Naive thymus-derived CD8-positive, alpha-beta T cell (primary cell): ENCODE measurements at regions not wholly inside any gene's neighbourhood (a gene's known extent, or its start where the extent isn't known, plus 50 kb on each side); places are given as distances from the start of the nearest gene placed in this dataset.
A peak's percentile ranks its signal among the peaks of the same experiment; 100 is the strongest.
"Not testable (repeated sequence)": the region's sequence is repeated elsewhere in the genome, so short reads cannot be mapped to it uniquely, and the experiment has no call there.

Source experiments
- ATAC-seq, 2 donors: fragments of 150-1000 bp; cut with Tn5 transposase in 1 of 2; sonication (Bioruptor Pico), chemical (Tn5 transposase) in 1 of 2; 1 replicate in 1 of 2; 2 replicates in 1 of 2; pipeline ENCODE4 v1.10.0; 2021; ENCODE audit warnings: mild to moderate bottlenecking in 2 of 2, moderate library complexity in 2 of 2
- POLR2A ChIA-PET: fragments of 350-600 bp; sonication (Branson Sonifier 250); formaldehyde crosslinking; loops from one replicate; lab custom pipeline; 2021; ENCODE audit warnings: antibody characterized with exemption; lab: Charles Lee
- DNase-seq, 10 donors: peaks; one replicate each; pipeline versions ENCODE4 v3.0.0 to v3.0.0-alpha.2; 2020 to 2022
- H3K27ac Mint-ChIP-seq, 10 donors: one replicate each; pipeline ENCODE4 v1.8.0; 2020 to 2022; ENCODE audit warnings: mild to moderate bottlenecking in 10 of 10, mixed read lengths in 10 of 10, moderate library complexity in 4 of 10, inconsistent platforms in 1 of 10
- H3K27me3 Mint-ChIP-seq, 5 donors: one replicate each; pipeline ENCODE4 v1.8.0; 2021 to 2022; ENCODE audit warnings: mixed read lengths in 5 of 5
- H3K36me3 Mint-ChIP-seq, 3 donors: one replicate each; pipeline ENCODE4 v1.8.0; 2020 to 2022; ENCODE audit warnings: mixed read lengths in 3 of 3, mild to moderate bottlenecking in 2 of 3, inconsistent platforms in 1 of 3
- H3K4me1 Mint-ChIP-seq, 4 donors: one replicate each; pipeline ENCODE4 v1.8.0; 2021 to 2022; ENCODE audit warnings: mixed read lengths in 4 of 4
- H3K4me3 Mint-ChIP-seq, 10 donors: one replicate each; pipeline ENCODE4 v1.8.0; 2020 to 2022; ENCODE audit warnings: mild to moderate bottlenecking in 10 of 10, mixed read lengths in 10 of 10, moderate library complexity in 6 of 10, inconsistent platforms in 1 of 10
- H3K9me3 Mint-ChIP-seq, 9 donors: one replicate each; pipeline ENCODE4 v1.8.0; 2020 to 2022; ENCODE audit warnings: mixed read lengths in 9 of 9, mild to moderate bottlenecking in 3 of 9, inconsistent platforms in 1 of 9, moderate library complexity in 1 of 9

DNA sequence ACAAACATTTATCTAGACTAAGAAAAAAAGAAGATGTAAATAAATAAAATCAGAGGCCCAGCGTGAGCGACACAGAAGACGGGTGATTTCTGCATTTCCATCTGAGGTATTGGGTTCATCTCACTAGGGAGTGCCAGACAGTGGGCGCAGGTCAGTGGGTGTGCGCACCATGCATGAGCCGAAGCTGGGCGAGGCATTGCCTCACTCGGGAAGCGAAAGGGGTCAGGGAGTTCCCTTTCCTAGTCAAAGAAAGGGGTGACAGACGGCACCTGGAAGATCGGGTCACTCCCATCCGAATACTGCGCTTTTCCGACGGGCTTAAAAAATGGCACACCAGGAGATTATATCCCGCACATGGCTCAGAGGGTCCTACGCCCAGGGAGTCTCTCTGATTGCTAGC is 79.5 kb upstream of the ABCD2 start:
- POLR2A ChIA-PET, DNase-seq: not testable (repeated sequence)
- peaks cover 0 to 24% (median 10%) of the 10 kb centered on the region in 3 donors for H3K36me3 Mint-ChIP-seq

DNA sequence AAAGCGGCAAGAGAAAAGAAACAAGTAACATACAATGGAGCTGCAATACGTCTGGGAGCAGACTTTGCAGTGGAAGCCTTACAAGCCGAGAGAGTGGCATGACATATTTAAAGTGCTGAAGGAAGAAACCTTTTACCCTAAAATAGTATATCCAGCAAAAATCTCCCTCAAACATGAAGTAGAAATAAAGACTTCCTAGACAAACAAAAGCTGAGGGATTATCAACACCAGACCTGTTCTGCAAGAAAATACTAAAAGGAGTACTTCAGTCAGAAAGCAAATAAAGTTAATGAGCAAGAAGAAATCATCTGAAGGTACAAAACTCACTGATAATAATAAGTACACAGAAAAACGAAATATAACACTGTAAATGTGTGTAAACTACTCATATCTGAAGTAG is 77.5 kb upstream of the ABCD2 start:
- H3K27ac Mint-ChIP-seq, result no peak overlapping the region
- H3K4me1 Mint-ChIP-seq, result peaks cover 0 to 2% (median 0%) of the 10 kb centered on the region in 4 donors
- POLR2A ChIA-PET, result no interaction called here
- ATAC-seq, result no peak
- peaks cover 0 to 24% (median 10%) of the 10 kb centered on the region in 3 donors for H3K36me3 Mint-ChIP-seq
- peaks cover 3 to 36% (median 21%) of the 10 kb centered on the region in 9 donors for H3K9me3 Mint-ChIP-seq
- no peak for DNase-seq
- H3K27me3 Mint-ChIP-seq, result peaks cover 0 to 4% (median 0%) of the 10 kb centered on the region in 5 donors
- H3K4me3 Mint-ChIP-seq, result no peak overlapping the region

More for the DNA sequence above, 79.5 kb upstream of the ABCD2 start:
- H3K9me3 Mint-ChIP-seq, result peaks cover 3 to 39% (median 25%) of the 10 kb centered on the region in 9 donors
- not testable (repeated sequence) for H3K4me3 Mint-ChIP-seq, ATAC-seq, H3K27me3 Mint-ChIP-seq, H3K27ac Mint-ChIP-seq, H3K4me1 Mint-ChIP-seq

DNA sequence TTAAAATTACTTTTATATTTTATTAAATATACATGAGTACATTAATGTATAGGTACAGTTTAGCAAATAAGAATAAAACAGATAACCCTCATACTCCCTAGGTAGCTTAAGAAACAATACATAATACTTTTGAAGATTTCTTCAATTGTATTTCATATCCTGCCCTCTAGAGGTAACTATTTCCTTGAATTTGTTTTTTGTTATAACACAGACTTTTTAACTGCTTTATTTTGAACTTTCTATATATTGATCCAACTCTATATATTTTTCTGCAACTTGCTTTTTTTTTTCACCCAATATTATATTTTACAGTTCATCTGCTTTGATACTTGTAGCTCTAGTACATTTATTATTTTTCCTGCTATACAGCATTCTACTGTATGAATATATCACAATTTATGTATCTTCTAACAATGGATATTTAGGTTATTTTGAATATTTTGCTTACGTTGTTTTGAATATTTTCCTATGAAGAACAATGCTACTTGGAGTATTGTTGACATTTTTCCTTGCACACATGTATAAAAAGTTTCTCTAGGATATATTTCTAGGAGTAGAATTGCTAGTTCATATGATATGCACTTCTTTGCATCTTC is 72.8 kb upstream of the ABCD2 start:
- peaks cover 0 to 7% (median under 1%) of the 10 kb centered on the region in 4 donors for H3K4me1 Mint-ChIP-seq
- ATAC-seq (peak in 1 of 2 donors; percentile 61), DNase-seq (peak in 3 of 10 donors; percentile 41 to 46 (median 45))
- H3K27me3 Mint-ChIP-seq, result no peaks in the 10 kb centered on the region
- peaks cover 0 to 10% (median 3%) of the 10 kb centered on the region in 9 donors for H3K9me3 Mint-ChIP-seq
- POLR2A ChIA-PET, result interaction anchor here (1.4 to 3.7 kb wide), 2 partner anchors 70 to 74 kb away, joined by 4 to 21 read pairs; partner anchors contain the start of gene ABCD2
- H3K4me3 Mint-ChIP-seq, result no peak overlapping the region
- H3K27ac Mint-ChIP-seq, result no peak overlapping the region
- peaks cover 0 to 10% (median 3%) of the 10 kb centered on the region in 3 donors for H3K36me3 Mint-ChIP-seq

DNA sequence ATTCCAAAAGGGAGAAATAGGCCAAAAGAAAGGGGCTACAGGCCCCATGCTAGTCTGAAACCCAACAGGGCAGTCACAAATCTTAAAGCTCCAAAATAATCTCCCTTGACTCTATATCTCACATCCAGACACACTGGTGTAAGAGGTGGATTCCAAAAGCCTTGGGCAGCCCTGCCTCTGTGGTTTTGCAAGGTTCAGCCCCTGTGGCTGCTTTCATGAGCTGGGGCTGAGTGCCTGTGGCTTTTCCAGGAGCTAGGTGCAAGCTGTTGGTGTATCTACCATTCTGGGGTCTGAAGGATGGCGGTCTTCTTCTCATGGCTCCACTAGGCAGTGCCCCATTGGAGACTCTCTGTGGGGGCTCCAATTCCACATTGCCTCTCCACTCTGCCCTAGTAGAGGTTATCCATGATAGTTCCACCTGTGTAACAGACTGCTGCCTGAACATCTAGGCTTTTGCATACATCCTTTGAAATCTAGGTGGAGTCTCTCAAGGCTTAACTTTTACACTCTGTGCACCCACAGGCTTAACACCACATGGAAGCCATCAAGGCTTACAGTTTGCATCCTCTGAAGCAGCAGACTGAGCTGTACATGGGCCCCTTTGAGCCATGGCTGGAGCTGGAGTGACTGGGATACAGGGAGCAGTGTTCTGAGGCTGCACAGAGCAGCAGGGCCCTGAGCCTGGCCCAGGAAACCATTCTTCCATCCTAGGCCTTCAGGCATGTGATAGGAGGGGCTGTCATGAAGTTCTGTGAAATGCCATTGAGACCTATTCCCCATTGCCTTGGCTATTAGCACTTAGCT is 66.5 kb upstream of the ABCD2 start:
- H3K4me1 Mint-ChIP-seq, result peaks cover 10 to 42% (median 27%) of the 10 kb centered on the region in 4 donors
- peak overlapping the region in 3 of 10 donors; percentile 2 to 30 (median 5) for H3K4me3 Mint-ChIP-seq
- H3K27me3 Mint-ChIP-seq, result no peaks in the 10 kb centered on the region
- POLR2A ChIA-PET, result interaction anchor here (0.7 to 3.4 kb wide), 5 partner anchors 65 to 80 kb away, joined by 3 to 14 read pairs (median 3); partner anchors contain the start of gene ABCD2
- peak overlapping the region in 7 of 10 donors; percentile 29 to 81 (median 55) for H3K27ac Mint-ChIP-seq
- no peak for ATAC-seq
- DNase-seq, result no peak
- peaks cover 0 to 17% (median 4%) of the 10 kb centered on the region in 9 donors for H3K9me3 Mint-ChIP-seq
- H3K36me3 Mint-ChIP-seq, result peaks cover 0 to 13% (median 10%) of the 10 kb centered on the region in 3 donors

DNA sequence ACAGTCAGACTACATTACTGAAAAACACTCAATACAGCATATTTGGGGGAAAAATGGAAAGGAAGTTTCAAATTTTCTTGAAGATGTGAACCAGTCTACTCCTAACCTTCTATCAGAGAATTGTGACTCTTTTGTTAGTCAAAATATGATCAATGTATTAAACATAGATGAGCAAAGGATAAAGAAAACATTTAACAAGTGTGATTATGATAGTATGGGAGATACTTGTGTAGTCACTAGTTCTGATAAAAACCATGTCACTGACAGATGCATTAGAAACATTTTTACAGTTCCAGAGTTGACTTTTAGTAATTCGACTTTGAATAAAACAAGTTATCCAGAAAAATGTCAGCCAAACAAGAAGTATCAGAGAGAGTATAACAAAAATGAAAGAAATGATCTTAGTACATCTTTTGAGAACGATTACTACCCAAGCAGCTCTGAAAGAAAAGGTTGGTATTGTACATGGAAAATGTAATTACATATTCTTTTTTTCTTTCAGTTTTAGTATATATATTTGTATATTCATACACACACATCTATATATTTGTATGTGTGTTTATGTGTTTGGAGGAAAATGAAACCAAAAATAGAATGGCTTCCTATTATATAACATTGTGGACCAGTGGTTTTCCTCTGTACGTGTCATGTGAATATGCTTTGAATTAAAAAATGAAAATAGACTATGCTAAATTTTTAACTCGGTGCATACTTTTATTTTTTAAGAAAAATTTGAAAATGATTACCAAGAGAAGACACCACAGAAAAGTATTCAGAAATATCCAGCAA is 63.3 kb upstream of the ABCD2 start:
- peak overlapping the region; percentile 92 to 99 (median 95) for H3K27ac Mint-ChIP-seq
- peaks cover 9 to 41% (median 22%) of the 10 kb centered on the region in 9 donors for H3K9me3 Mint-ChIP-seq
- H3K27me3 Mint-ChIP-seq, result no peaks in the 10 kb centered on the region
- DNase-seq (peak in 3 of 10 donors; percentile 40 to 65 (median 56)), ATAC-seq (peak; percentile 86 to 87)
- peaks cover 0 to 34% (median 28%) of the 10 kb centered on the region in 3 donors for H3K36me3 Mint-ChIP-seq
- peak overlapping the region; percentile 70 to 92 (median 86) for H3K4me3 Mint-ChIP-seq
- H3K4me1 Mint-ChIP-seq, result peaks cover 10 to 42% (median 27%) of the 10 kb centered on the region in 4 donors
- POLR2A ChIA-PET, result interaction anchor here (1.0 to 3.4 kb wide), 3 partner anchors 11 to 63 kb away, joined by 4 to 14 read pairs (median 5); partner anchors contain the start of gene ABCD2

DNA sequence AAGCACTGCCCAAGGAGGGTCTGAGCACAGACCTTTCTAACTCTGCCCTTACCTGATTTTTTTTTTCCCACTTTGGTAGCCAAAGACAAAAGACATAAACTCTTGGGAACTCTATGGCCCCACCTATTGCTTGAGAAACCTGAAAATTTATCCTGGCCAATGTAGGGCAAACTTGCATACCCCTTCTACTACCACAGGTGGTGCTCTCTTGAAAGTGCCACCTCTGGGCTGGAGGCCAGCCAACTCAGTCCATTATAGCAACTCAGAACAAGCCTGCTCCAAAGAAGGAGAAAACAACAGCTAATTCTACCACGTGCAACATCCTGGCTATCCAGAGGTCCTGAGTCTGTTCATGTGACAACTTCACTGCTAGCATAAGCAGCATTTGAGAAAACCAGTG is 55.7 kb upstream of the ABCD2 start:
- Mint-ChIP-seq H3K27me3 (no peaks in the 10 kb centered on the region), H3K27ac (peak overlapping the region in 1 of 10 donors; percentile 22), H3K4me1 (peaks cover 20 to 56% (median 33%) of the 10 kb centered on the region in 4 donors), H3K36me3 (peaks cover 2 to 58% (median 49%) of the 10 kb centered on the region in 3 donors), H3K9me3 (peaks cover 9 to 79% (median 46%) of the 10 kb centered on the region in 9 donors), H3K4me3 (peak overlapping the region in 1 of 10 donors; percentile 8)
- ATAC-seq (no peak), DNase-seq (no peak)
- POLR2A ChIA-PET, result interaction anchor here (1.3 kb wide), 1 partner anchor 54 kb away, joined by 4 read pairs; no protein-coding TSS in a partner anchor

DNA sequence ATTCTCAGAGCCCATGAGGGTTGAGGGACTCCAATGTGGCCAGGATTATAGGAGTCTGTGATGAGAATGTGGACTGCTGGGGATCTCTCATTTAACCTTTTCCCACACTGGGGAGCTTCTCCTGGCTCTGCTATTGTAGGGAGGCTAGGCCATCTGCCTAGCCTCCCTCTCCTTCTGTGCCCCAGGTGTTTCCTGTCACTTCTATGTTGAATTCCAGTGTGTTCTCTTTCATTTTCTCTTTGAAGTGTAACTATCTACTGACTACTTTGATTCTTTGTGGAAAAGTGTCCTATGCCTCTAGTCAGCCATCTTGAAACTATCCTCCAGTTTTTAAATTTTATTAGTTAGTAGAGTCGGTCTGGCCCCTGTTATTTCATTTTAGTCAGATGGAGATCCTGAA is 53.4 kb upstream of the ABCD2 start:
- Mint-ChIP-seq H3K36me3 (peaks cover 4 to 56% (median 42%) of the 10 kb centered on the region in 3 donors), H3K9me3 (peaks cover 8 to 80% (median 56%) of the 10 kb centered on the region in 9 donors), H3K27ac (peak overlapping the region in 2 of 10 donors; percentile 38 to 43), H3K27me3 (no peaks in the 10 kb centered on the region), H3K4me3 (peak overlapping the region in 1 of 10 donors; percentile 40), H3K4me1 (peaks cover 27 to 69% (median 46%) of the 10 kb centered on the region in 4 donors)
- POLR2A ChIA-PET, result interaction anchor here (5.5 kb wide), 1 partner anchor 52 kb away, joined by 42 read pairs; the partner anchor contains the start of gene ABCD2
- no peak for DNase-seq
- ATAC-seq, result no peak

DNA sequence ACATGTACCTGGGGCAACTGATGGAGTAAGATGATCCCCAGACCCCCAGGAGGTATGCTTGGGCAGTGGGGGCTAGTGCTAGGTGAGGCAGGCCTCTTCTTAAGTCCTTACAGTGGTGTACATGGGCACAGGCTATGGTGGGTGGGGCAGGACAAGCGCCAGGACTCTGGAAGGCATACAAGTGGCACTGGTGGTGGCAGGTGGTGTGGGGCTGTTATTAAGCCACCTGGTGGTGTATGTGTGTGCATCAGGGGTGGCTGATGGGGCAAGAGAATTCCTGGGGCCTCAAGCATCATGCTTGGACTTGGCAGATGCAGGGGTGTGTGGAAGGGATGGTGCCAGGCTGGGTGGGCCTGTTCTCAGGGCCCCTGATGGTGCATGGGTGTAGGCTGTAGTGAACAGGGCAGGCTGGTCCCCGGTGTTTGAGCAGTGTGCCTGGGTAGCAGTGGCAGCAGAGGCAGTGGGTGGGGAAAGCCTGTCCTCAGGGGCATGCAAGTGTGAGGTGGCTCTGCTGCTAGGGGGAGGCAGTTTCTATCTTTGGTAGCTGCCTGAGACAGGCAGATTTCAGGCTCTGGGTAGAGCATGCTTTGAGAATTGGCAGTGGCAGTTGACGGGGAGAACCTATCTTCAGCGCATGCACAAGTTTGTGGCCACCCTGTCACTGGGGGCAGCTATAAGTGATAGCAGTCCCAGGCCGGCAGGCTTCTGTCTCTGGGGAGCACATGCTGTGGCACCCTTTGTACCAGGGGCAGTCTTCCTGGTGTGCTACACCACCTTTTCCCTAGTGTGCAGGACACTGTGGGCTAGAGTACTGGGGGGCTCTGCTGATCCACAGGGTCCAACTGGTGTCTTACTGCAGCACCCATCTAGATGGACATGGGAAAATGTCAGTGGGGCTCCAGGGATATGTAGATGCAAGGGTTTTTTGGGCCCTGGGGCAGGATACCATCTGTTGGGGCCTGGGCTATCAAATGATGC is 52.6 kb upstream of the ABCD2 start:
- H3K36me3 Mint-ChIP-seq, result peaks cover 4 to 56% (median 40%) of the 10 kb centered on the region in 3 donors
- POLR2A ChIA-PET, result interaction anchor here (1.0 to 5.5 kb wide), 2 partner anchors 11 to 51 kb away, joined by 4 to 42 read pairs; partner anchors contain the start of gene ABCD2
- peaks cover 27 to 73% (median 45%) of the 10 kb centered on the region in 4 donors for H3K4me1 Mint-ChIP-seq
- no peaks in the 10 kb centered on the region for H3K27me3 Mint-ChIP-seq
- H3K4me3 Mint-ChIP-seq, result peak overlapping the region in 2 of 10 donors; percentile 51
- DNase-seq (peak in 1 of 10 donors; percentile 61), ATAC-seq (no peak)
- H3K27ac Mint-ChIP-seq, result peak overlapping the region in 6 of 10 donors; percentile 38 to 75 (median 50)
- H3K9me3 Mint-ChIP-seq, result peaks cover 12 to 80% (median 64%) of the 10 kb centered on the region in 9 donors

DNA sequence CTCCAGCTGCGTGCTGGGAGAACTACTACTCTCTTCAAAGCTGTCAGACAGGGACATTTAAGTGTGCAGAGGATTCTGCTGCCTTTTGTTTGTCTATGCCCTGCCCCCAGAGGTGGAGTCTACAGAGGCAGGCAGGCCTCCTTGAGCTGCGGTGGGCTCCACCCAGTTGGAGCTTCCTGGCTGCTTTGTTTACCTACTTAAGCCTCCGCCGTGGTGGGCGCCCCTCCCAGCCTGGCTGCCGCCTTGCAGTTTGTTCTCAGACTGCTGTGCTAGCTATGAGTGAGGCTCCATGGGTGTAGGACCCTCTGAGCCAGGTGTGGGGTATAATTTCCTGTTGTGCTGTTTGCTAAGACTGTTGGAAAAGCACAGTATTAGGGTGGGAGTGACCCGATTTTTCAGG is 49.9 kb upstream of the ABCD2 start:
- H3K27ac Mint-ChIP-seq, result peak overlapping the region; percentile 38 to 95 (median 84)
- H3K4me3 Mint-ChIP-seq, result peak overlapping the region in 9 of 10 donors; percentile 13 to 63 (median 49)
- peak in 8 of 10 donors; percentile 4 to 74 (median 42) for DNase-seq
- not testable (repeated sequence) for H3K27me3 Mint-ChIP-seq
- peaks cover 26 to 59% (median 42%) of the 10 kb centered on the region in 4 donors for H3K4me1 Mint-ChIP-seq
- ATAC-seq, result peak; percentile 62 to 63
- POLR2A ChIA-PET, result interaction anchor here (1.1 to 5.5 kb wide), 3 partner anchors 49 to 80 kb away, joined by 3 to 42 read pairs (median 3); partner anchors contain the start of gene ABCD2
- H3K9me3 Mint-ChIP-seq, result peaks cover 13 to 74% (median 57%) of the 10 kb centered on the region in 9 donors
- H3K36me3 Mint-ChIP-seq, result peaks cover 4 to 48% (median 41%) of the 10 kb centered on the region in 3 donors
